ENCODE measurements at regions not wholly inside any gene's neighbourhood (a gene's known extent, or its start where the extent isn't known, plus 50 kb on each side); places are given as distances from the start of the nearest gene placed in this dataset.

- TF ChIP-seq CTCF (IDR thresholded peaks at IDR 0.05; ENCODE audit: insufficient read depth, low read length, poor library complexity, severe bottlenecking) (no peak), EZH2phosphoT487 (conservative IDR thresholded peaks at IDR 0.05; ENCODE audit: low read length) (no peak)
Measured at GRCh38 chr6:43851204-43851865, 81.3 kb downstream of the VEGFA start.

Data from SU-DHL-6 (cell line).